Fibroblast of lung (primary cell): ENCODE measurements at regions not wholly inside any gene's neighbourhood (a gene's known extent, or its start where the extent isn't known, plus 50 kb on each side); places are given as distances from the start of the nearest gene placed in this dataset.

ENCODE experiments used
- DNase-seq, 2 donors: peaks; one replicate each; pipeline versions ENCODE4 v3.0.0 to v3.0.0-alpha.2; 2010; ENCODE audit warnings: low read depth in 2 of 2
- H2AFZ ChIP-seq: 2 replicates; pipeline ENCODE4 v1.5.1; 2012; ENCODE audit warnings: low read length, control low read depth, inconsistent platforms
- H3K27ac ChIP-seq: 2 replicates; pipeline ENCODE4 v1.5.1; 2011; ENCODE audit warnings: low read length, control low read depth; ENCODE audit not compliant: insufficient read depth
- H3K27me3 ChIP-seq: 2 replicates; pipeline ENCODE4 v1.5.1; 2011; ENCODE audit warnings: mild to moderate bottlenecking, low read length; ENCODE audit not compliant: control insufficient read depth, insufficient read depth
- H3K36me3 ChIP-seq: 2 replicates; pipeline ENCODE4 v1.5.1; 2011; ENCODE audit warnings: low read length; ENCODE audit not compliant: control insufficient read depth, insufficient read depth
- H3K4me1 ChIP-seq: 2 replicates; pipeline ENCODE4 v1.5.1; 2011; ENCODE audit warnings: low read length; ENCODE audit not compliant: control insufficient read depth, insufficient read depth; ENCODE audit errors: extremely low read depth
- H3K4me2 ChIP-seq: 2 replicates; pipeline ENCODE4 v1.5.1; 2011; ENCODE audit warnings: low read length, control low read depth; ENCODE audit not compliant: insufficient read depth; ENCODE audit errors: extremely low read depth
- H3K4me3 ChIP-seq, 4 experiments: fragments of 200-600 bp in 1 of 4; sonication (generic) in 1 of 4; replicated peaks in 1 of 4; 2 replicates each; pipeline ENCODE4 v1.5.1; 2011 to 2016; ENCODE audit warnings: low read length in 4 of 4, low read depth in 3 of 4, mild to moderate bottlenecking in 3 of 4, control low read depth in 2 of 4, inconsistent platforms in 1 of 4, mixed read lengths in 1 of 4; ENCODE audit not compliant: insufficient read depth in 1 of 4; ENCODE audit errors: control extremely low read depth in 1 of 4
- H3K79me2 ChIP-seq: 2 replicates; pipeline ENCODE4 v1.5.1; 2012; ENCODE audit warnings: mild to moderate bottlenecking, low read length, inconsistent platforms; ENCODE audit not compliant: control insufficient read depth, insufficient read depth
- H3K9ac ChIP-seq: 2 replicates; pipeline ENCODE4 v1.5.1; 2011; ENCODE audit warnings: mild to moderate bottlenecking, low read length, control low read depth; ENCODE audit not compliant: insufficient read depth
- H3K9me3 ChIP-seq: 2 replicates; pipeline ENCODE4 v1.5.1; 2012; ENCODE audit warnings: low read depth, low read length; ENCODE audit not compliant: control insufficient read depth, insufficient read depth
- H4K20me1 ChIP-seq: 2 replicates; pipeline ENCODE4 v1.5.1; 2011; ENCODE audit warnings: low read length; ENCODE audit not compliant: control insufficient read depth, insufficient read depth; ENCODE audit errors: extremely low read depth
- CTCF ChIP-seq, 2 donors: IDR thresholded peaks in 1 of 2; conservative IDR thresholded peaks in 1 of 2; 1 replicate in 1 of 2; 2 replicates in 1 of 2; pipeline ENCODE4 v1.5.1; 2011 to 2012; ENCODE audit warnings: low read length in 2 of 2, control low read depth in 1 of 2, inconsistent platforms in 1 of 2, low read depth in 1 of 2, mild to moderate bottlenecking in 1 of 2
- EZH2 ChIP-seq: IDR thresholded peaks from 2 replicates; pipeline ENCODE4 v1.5.1; 2012; ENCODE audit warnings: low read length, control low read depth, mild to moderate bottlenecking; ENCODE audit errors: missing control alignments

GRCh38 chr1:234985516-234986294, 142.9 kb downstream of the TOMM20 start:
- Histone ChIP-seq H3K9me3 (no peaks in the 10 kb centered on the region), H2AFZ (no peak overlapping the region), H3K27ac (peak overlapping the region; percentile 94), H3K4me2 (no peak overlapping the region), H3K4me1 (peaks cover 37% of the 10 kb centered on the region), H4K20me1 (no peaks in the 10 kb centered on the region), H3K36me3 (no peaks in the 10 kb centered on the region), H3K79me2 (no peaks in the 10 kb centered on the region), H3K4me3 (no peak overlapping the region), H3K27me3 (no peaks in the 10 kb centered on the region), H3K9ac (no peak overlapping the region)
- no peak for DNase-seq
- TF ChIP-seq EZH2 (no peak), CTCF (conservative IDR thresholded peaks at IDR 0.05 in 1 of 2, IDR thresholded peaks at IDR 0.05 in 1 of 2; ENCODE audit: low read depth in 1 of 2, low read length in 2 of 2) (no peak)

- TF ChIP-seq CTCF (conservative IDR thresholded peaks at IDR 0.05 in 1 of 2, IDR thresholded peaks at IDR 0.05 in 1 of 2; ENCODE audit: low read depth in 1 of 2, low read length in 2 of 2) (no peak), EZH2 (no peak)
Observed at GRCh38 chr1:234985007-234985370, 143.6 kb downstream of the TOMM20 start.

GRCh38 chr1:234983564-234984238, 144.9 kb downstream of the TOMM20 start:
- Histone ChIP-seq H3K9ac (peak overlapping the region; percentile 11), H3K79me2 (no peaks in the 10 kb centered on the region), H4K20me1 (no peaks in the 10 kb centered on the region), H3K4me3 (no peak overlapping the region), H3K9me3 (no peaks in the 10 kb centered on the region), H2AFZ (no peak overlapping the region), H3K27me3 (no peaks in the 10 kb centered on the region), H3K36me3 (no peaks in the 10 kb centered on the region), H3K4me1 (peaks cover 53% of the 10 kb centered on the region), H3K27ac (peak overlapping the region; percentile 94), H3K4me2 (no peak overlapping the region)
- no peak for TF ChIP-seq EZH2
- no peak for TF ChIP-seq CTCF (conservative IDR thresholded peaks at IDR 0.05 in 1 of 2, IDR thresholded peaks at IDR 0.05 in 1 of 2; ENCODE audit: low read depth in 1 of 2, low read length in 2 of 2)
- DNase-seq, result peak in 1 of 2 donors; percentile 79

More at GRCh38 chr1:234985007-234985370, 143.6 kb downstream of the TOMM20 start:
- H3K9ac ChIP-seq, result no peak overlapping the region
- H4K20me1 ChIP-seq, result no peaks in the 10 kb centered on the region
- no peaks in the 10 kb centered on the region for H3K36me3 ChIP-seq
- H3K27me3 ChIP-seq, result no peaks in the 10 kb centered on the region
- H3K9me3 ChIP-seq, result no peaks in the 10 kb centered on the region
- no peaks in the 10 kb centered on the region for H3K79me2 ChIP-seq
- no peak overlapping the region for H2AFZ ChIP-seq
- H3K4me3 ChIP-seq, result no peak overlapping the region
- no peak overlapping the region for H3K4me2 ChIP-seq
- H3K27ac ChIP-seq, result peak overlapping the region; percentile 94
- DNase-seq, result no peak
- H3K4me1 ChIP-seq, result peaks cover 43% of the 10 kb centered on the region
